ENCODE measurements at regions not wholly inside any gene's neighbourhood (a gene's known extent, or its start where the extent isn't known, plus 50 kb on each side); places are given as distances from the start of the nearest gene placed in this dataset.

DNA sequence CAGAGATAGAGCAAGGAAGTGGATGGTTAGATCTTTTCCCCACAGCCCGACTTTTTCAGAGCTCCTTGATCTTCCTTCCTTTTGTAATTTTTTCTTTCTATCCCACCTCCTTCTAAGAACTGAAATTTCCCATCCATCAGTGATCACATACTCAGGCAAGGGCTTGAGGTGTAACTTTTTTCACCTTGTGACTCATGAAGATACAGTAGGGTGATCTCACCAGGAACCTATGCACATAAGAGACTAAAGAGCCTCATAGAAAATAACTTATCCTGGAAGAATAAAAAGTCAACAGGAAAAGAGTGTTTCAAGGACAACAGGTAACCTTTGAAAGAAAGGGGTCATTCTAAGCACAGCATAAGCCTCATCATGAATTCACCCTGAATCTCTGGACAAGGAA lies 131.2 kb upstream of the HCCS start:
- no peak for TF ChIP-seq EZH2 (IDR thresholded peaks at IDR 0.05)
- TF ChIP-seq, protein P1, sequence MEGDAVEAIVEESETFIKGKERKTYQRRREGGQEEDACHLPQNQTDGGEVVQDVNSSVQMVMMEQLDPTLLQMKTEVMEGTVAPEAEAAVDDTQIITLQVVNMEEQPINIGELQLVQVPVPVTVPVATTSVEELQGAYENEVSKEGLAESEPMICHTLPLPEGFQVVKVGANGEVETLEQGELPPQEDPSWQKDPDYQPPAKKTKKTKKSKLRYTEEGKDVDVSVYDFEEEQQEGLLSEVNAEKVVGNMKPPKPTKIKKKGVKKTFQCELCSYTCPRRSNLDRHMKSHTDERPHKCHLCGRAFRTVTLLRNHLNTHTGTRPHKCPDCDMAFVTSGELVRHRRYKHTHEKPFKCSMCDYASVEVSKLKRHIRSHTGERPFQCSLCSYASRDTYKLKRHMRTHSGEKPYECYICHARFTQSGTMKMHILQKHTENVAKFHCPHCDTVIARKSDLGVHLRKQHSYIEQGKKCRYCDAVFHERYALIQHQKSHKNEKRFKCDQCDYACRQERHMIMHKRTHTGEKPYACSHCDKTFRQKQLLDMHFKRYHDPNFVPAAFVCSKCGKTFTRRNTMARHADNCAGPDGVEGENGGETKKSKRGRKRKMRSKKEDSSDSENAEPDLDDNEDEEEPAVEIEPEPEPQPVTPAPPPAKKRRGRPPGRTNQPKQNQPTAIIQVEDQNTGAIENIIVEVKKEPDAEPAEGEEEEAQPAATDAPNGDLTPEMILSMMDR (IDR thresholded peaks at IDR 0.05): no peak

Data from neural progenitor cell (in vitro differentiated cells).